ENCODE measurements at regions not wholly inside any gene's neighbourhood (a gene's known extent, or its start where the extent isn't known, plus 50 kb on each side); places are given as distances from the start of the nearest gene placed in this dataset.

DNA sequence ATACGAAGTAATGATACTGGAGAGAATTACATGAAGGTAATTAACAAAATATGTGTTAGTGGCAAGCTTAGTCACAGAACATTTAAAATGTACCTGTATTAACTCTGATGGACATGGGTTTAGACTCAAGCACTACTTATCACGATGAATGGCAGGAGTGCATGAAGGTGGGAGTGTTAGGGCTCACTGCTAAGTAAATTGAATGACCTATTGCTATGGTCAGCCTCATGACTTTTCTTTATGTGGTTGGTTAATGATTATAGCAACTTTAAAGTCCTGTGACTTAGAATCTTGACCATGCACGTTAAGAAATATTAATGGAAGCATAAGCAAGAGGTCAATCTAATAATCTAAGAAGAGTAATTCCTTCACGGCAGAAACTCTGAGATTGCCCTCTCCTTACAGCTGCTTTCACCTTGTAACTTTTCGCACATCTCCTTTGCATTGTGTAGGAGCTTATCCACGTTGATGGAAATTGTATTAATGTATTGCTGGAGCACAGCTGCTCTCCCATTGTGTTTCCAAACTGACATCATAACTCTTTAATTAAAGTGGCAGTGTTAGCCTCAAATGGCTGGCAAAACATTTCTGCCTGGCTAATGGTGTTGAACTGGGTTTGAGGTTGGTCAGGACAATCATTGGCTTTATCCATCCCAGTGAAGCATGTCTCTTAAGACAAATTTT is 114.5 kb downstream of the RXFP2 start:
- no peak overlapping the region for H3K4me3 Mint-ChIP-seq
- TF ChIP-seq, protein P1, sequence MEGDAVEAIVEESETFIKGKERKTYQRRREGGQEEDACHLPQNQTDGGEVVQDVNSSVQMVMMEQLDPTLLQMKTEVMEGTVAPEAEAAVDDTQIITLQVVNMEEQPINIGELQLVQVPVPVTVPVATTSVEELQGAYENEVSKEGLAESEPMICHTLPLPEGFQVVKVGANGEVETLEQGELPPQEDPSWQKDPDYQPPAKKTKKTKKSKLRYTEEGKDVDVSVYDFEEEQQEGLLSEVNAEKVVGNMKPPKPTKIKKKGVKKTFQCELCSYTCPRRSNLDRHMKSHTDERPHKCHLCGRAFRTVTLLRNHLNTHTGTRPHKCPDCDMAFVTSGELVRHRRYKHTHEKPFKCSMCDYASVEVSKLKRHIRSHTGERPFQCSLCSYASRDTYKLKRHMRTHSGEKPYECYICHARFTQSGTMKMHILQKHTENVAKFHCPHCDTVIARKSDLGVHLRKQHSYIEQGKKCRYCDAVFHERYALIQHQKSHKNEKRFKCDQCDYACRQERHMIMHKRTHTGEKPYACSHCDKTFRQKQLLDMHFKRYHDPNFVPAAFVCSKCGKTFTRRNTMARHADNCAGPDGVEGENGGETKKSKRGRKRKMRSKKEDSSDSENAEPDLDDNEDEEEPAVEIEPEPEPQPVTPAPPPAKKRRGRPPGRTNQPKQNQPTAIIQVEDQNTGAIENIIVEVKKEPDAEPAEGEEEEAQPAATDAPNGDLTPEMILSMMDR (conservative IDR thresholded peaks at IDR 0.05): no peak
- DNase-seq (ENCODE audit: extremely low spot score, unreplicated experiment): no peak
- peaks cover 11% of the 10 kb centered on the region for H3K27me3 Mint-ChIP-seq
- H3K4me1 Mint-ChIP-seq (ENCODE audit: unreplicated experiment): peaks cover 7% of the 10 kb centered on the region
- H3K9me3 Mint-ChIP-seq: no peaks in the 10 kb centered on the region
- H3K27ac Mint-ChIP-seq: no peak overlapping the region
- no peaks in the 10 kb centered on the region for H3K36me3 Mint-ChIP-seq

DNA sequence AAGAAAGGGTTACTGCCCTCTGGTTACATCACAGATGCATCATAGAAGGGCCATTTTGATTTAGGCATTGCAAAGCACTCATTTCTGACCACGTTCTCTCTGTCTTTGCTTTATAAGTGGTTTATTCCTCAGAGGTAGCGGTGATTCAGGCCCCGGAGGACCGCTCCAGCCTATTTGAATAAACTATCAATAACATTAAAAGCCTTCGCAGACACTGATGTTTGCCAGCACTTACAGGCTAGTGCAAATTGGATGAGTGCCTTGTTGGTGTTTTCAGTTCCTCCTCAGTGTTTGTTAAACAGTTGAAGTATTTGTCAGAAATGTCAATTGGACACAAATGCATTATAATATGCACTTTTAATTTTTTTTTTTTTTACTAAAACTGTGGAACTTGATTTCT is 120.2 kb downstream of the RXFP2 start:
- Mint-ChIP-seq H3K9me3 (no peaks in the 10 kb centered on the region), H3K27ac (peak overlapping the region; percentile 19), H3K27me3 (peaks cover 5% of the 10 kb centered on the region), H3K36me3 (peaks cover 4% of the 10 kb centered on the region), H3K4me3 (no peak overlapping the region), H3K4me1 (ENCODE audit: unreplicated experiment) (no peaks in the 10 kb centered on the region)
- no peak for DNase-seq (ENCODE audit: extremely low spot score, unreplicated experiment)
- TF ChIP-seq, protein P1 (conservative IDR thresholded peaks at IDR 0.05): no peak

DNA sequence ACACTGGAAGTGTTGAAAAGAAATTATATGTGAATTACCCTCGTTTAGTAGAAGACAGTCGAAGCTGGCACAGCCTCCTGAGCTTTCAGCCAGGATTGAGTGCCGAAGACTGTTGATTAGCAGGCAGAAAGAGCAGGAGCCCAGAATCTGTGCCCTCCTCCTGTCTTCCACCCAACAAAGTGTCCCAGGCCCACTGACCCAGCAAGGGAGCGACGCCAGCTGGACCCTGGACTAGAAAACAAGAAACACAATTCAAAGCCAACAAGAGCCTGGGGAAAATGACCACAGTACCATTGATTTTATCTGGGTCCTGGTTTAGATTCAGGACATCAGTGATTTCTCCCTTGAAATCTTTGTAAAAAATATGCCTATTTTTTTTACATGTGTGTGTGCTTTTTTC is 120.7 kb downstream of the RXFP2 start:
- TF ChIP-seq, protein P1 (conservative IDR thresholded peaks at IDR 0.05): no peak
- H3K36me3 Mint-ChIP-seq: peaks cover 4% of the 10 kb centered on the region
- H3K27ac Mint-ChIP-seq: no peak overlapping the region
- DNase-seq (ENCODE audit: extremely low spot score, unreplicated experiment): no peak
- H3K27me3 Mint-ChIP-seq: peaks cover 5% of the 10 kb centered on the region
- no peak overlapping the region for H3K4me3 Mint-ChIP-seq
- no peaks in the 10 kb centered on the region for H3K9me3 Mint-ChIP-seq
- no peaks in the 10 kb centered on the region for H3K4me1 Mint-ChIP-seq (ENCODE audit: unreplicated experiment)

DNA sequence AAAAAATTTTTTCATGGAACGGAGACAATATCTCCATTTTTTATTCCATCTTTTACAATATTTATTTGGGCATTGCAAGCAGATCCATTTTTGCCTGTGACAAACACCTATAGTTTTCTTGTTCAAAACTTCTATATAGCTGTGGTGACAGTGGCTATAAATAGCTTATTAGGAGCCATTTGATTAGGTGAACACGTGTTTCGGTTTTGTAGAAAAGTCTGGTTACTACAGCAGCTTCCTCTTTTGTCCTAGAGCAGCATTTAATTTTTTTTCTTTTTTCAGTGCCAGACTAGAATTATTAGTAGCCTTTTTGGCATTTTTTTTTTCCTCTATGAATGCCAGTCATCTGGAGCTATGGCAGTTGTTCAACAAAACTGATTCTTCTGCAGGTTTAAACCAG is 123.5 kb downstream of the RXFP2 start:
- Mint-ChIP-seq H3K9me3 (no peaks in the 10 kb centered on the region), H3K4me3 (no peak overlapping the region), H3K27ac (no peak overlapping the region), H3K27me3 (peaks cover 5% of the 10 kb centered on the region), H3K4me1 (ENCODE audit: unreplicated experiment) (no peaks in the 10 kb centered on the region), H3K36me3 (peaks cover 4% of the 10 kb centered on the region)
- no peak for DNase-seq (ENCODE audit: extremely low spot score, unreplicated experiment)
- TF ChIP-seq, protein P1 (conservative IDR thresholded peaks at IDR 0.05): no peak

DNA sequence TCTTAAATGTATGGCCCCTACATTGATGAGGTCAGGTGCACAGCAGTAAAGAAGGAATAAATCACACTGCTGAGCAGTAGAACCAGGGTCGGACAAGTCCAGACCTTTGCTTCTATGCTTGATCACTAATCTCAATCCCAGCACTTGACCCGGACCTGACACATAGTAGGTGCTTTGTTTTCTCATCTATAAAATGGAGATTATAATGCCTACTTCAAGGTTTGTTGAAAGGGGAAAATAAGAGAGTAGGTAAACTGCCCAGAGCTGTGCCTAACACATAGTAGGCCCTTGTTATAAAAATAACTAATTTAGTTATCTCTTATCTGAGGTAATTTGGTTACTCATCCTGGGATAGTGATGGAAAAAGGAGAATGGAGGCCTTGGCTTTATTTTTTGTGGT is 125.0 kb downstream of the RXFP2 start:
- Mint-ChIP-seq H3K9me3 (no peaks in the 10 kb centered on the region), H3K4me3 (no peak overlapping the region), H3K36me3 (peaks cover under 1% of the 10 kb centered on the region), H3K4me1 (ENCODE audit: unreplicated experiment) (no peaks in the 10 kb centered on the region), H3K27ac (no peak overlapping the region), H3K27me3 (peaks cover under 1% of the 10 kb centered on the region)
- DNase-seq (ENCODE audit: extremely low spot score, unreplicated experiment): no peak
- TF ChIP-seq, protein P1 (conservative IDR thresholded peaks at IDR 0.05): no peak
